ENCODE measurements at regions not wholly inside any gene's neighbourhood (a gene's known extent, or its start where the extent isn't known, plus 50 kb on each side); places are given as distances from the start of the nearest gene placed in this dataset.

DNA sequence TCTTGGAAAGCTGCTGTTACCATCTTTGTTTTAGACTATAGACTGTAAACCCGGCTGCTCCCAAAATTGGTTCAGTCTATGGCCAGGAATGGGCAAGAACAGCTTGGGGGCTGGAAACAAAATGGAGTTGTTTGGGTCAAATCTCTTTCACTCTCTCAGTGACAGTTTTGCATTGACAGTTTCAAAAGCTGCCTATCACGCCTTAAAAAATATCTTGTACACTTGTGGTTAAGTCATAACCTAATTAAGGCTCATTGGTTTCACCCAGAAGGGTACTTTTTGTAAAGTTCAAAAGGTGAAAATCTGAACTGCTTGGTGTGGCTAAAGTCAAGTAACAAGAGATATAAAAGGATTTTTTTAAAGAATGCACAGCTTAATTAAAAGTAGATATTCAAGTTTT, 76.1 kb upstream of the PRL start:
- TF ChIP-seq EZH2 (IDR thresholded peaks at IDR 0.05; ENCODE audit: insufficient read depth, poor library complexity, severe bottlenecking) (no peak), EZH2phosphoT487 (IDR thresholded peaks at IDR 0.05; ENCODE audit: insufficient read depth, low read depth) (no peak)

Measured in GM23248 (cell line).